OCI-LY1 (cell line): ENCODE measurements at regions not wholly inside any gene's neighbourhood (a gene's known extent, or its start where the extent isn't known, plus 50 kb on each side); places are given as distances from the start of the nearest gene placed in this dataset.

ENCODE experiments used
- EZH2 ChIP-seq: fragments of 200-600 bp; sonication (generic), shearing (Covaris generic); IDR thresholded peaks from 2 replicates; pipeline ENCODE4 v1.8.0; 2017; ENCODE audit warnings: borderline replicate concordance, mixed run types, mild to moderate bottlenecking, antibody characterized with exemption, low read length, moderate library complexity, mixed read lengths
- TF ChIP-seq, protein P1 (sequence below): fragments of 200-600 bp; sonication (generic), shearing (Covaris generic); IDR thresholded peaks from 2 replicates; pipeline ENCODE4 v1.5.1; 2017; ENCODE audit warnings: mild to moderate bottlenecking, antibody characterized with exemption, low read length, moderate library complexity, mixed read lengths

DNA sequence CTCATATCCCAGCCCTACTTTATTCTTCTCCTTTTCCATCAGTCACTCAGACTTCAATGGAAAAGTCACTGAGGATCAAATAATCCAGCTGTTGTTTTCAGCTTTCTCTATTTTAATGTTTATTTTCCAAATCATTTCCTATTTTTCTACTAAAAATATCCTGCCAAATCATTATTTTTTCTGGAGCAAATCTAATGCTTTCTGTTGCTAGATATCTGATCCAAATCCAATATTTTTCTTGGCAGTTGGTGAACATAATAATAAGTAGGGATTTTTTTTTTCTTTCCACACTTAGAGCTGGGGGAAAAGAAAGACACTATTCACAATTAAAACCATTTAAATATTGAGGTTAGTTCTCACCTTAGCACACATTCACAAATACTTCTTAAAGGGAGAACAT lies 656.1 kb downstream of the DACH1 start:
- TF ChIP-seq, protein P1, sequence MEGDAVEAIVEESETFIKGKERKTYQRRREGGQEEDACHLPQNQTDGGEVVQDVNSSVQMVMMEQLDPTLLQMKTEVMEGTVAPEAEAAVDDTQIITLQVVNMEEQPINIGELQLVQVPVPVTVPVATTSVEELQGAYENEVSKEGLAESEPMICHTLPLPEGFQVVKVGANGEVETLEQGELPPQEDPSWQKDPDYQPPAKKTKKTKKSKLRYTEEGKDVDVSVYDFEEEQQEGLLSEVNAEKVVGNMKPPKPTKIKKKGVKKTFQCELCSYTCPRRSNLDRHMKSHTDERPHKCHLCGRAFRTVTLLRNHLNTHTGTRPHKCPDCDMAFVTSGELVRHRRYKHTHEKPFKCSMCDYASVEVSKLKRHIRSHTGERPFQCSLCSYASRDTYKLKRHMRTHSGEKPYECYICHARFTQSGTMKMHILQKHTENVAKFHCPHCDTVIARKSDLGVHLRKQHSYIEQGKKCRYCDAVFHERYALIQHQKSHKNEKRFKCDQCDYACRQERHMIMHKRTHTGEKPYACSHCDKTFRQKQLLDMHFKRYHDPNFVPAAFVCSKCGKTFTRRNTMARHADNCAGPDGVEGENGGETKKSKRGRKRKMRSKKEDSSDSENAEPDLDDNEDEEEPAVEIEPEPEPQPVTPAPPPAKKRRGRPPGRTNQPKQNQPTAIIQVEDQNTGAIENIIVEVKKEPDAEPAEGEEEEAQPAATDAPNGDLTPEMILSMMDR, result no peak
- no peak for TF ChIP-seq EZH2
